Astrocyte of the spinal cord (primary cell): ENCODE measurements at regions not wholly inside any gene's neighbourhood (a gene's known extent, or its start where the extent isn't known, plus 50 kb on each side); places are given as distances from the start of the nearest gene placed in this dataset.

Experiments used
- DNase-seq: peaks from one replicate; pipeline ENCODE4 v3.0.0; 2011; ENCODE audit warnings: low read depth, low spot score
- H3K4me3 ChIP-seq: 2 replicates; pipeline ENCODE4 v1.5.1; 2011; ENCODE audit warnings: low read depth, mild to moderate bottlenecking, low read length, moderate library complexity
- CTCF ChIP-seq: IDR thresholded peaks from 2 replicates; pipeline ENCODE4 v1.5.1; 2012; ENCODE audit warnings: low read depth, mild to moderate bottlenecking, low read length, inconsistent platforms
- in situ Hi-C: cut with HindIII; loops from 2 replicates; pipeline ENCODE4 v1.10.0; 2017; ENCODE audit warnings: low sequenced_read_pairs

GRCh38 chr10:89119651-89120050 is 87.5 kb downstream of the CH25H start:
- no peak overlapping the region for H3K4me3 ChIP-seq
- DNase-seq: no peak
- no peak for TF ChIP-seq CTCF
- in situ Hi-C loops: no loop called here

- TF ChIP-seq CTCF: no peak
- in situ Hi-C loops: no loop called here
- H3K4me3 ChIP-seq: no peak overlapping the region
- peak; percentile 33 for DNase-seq
Observed at GRCh38 chr10:89118091-89118490, 89.0 kb downstream of the CH25H start.

DNA sequence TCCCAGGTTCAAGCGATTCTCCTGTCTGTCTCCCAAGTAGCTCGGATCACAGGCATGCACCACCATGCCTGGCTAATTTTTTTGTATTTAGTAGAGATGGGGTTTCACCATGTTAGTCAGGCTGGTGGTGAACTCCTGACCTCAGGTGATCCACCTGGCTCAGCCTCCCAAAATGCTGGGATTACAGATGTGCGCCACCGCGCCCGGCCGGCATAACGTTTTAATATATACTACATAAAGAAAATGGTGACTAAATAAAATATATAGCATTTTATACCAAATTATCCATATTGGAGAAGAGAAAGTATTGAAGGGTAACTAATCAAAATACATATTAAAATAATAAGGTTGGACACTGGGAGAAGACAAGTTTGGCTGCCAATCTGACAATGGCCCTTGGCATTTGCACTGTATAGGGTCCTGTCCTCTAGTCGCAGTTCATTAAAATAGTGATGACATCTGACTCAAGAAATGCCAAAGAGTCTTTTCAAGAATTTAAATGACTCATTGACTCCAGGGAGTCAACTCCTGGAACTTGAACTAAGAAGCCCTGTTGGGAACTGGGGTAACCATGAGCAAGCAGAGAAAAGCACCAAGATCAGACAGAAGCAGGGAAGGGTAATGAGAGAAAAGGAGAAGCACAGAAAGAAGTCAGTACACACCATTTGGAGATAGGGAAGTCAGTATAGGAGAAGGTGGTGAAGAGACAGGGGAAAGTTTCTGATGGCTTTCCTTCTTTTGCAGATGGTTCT is 91.1 kb downstream of the CH25H start:
- in situ Hi-C loops: no loop called here
- H3K4me3 ChIP-seq: no peak overlapping the region
- TF ChIP-seq CTCF: no peak
- DNase-seq: peak; percentile 79

DNA sequence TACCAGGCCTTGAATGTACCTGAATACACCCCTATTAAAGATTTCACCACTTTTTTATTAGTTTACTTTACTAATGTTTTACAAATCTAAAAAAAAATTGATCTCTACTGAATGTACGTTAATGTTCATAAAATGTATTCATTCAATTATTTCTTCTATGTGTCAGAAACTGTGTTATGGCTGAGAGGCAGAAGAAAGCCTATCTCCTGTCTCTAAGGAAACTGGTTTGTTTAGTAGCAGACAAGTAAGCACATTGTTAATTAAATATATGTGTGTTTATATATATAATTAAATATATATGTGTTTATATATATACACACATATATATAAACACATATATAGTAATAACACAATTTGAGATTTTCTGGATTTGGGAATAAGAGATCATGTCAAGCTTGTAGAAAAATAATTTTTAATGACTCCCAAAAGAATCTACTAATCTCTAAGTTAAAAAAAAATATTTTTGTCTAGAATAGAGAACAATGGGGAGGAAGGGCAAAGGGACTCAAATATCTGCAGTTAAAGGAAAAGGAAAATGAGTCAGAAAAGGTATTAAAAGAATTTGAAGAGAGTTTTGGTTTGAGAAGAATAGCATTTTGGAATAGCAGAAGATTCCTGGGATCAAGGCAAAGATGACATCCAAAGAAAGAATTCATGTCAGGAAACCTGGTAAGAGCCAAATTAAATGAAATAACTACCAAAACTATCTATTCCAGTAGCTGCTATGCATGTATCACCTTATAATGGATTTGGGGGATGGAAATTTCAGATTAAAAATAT is 92.1 kb downstream of the CH25H start:
- no peak overlapping the region for H3K4me3 ChIP-seq
- no peak for TF ChIP-seq CTCF
- in situ Hi-C loops: no loop called here
- DNase-seq: no peak

- TF ChIP-seq CTCF: no peak
- in situ Hi-C loops: no loop called here
- no peak for DNase-seq
- no peak overlapping the region for H3K4me3 ChIP-seq
Observed at GRCh38 chr10:89102735-89103134, 104.4 kb downstream of the CH25H start.

DNA sequence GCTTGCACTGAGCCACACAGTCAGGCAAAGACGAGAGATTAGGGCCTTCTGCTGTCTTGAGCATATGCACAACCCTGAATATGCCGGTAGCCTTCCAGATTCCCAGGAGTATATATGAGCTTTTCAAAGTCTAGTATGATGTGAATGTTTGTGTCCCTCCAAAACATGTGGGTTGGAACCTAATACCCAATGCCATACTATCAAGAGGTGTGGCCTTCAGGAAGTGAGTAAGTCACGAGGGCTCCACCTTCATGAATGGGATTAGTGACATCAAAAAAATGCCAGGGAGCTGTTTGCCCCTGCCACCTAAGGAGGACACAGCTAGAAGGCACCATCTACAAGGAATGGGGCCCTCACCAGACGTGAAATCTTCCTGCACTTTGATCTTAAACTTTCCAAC is 105.2 kb downstream of the CH25H start:
- no peak overlapping the region for H3K4me3 ChIP-seq
- DNase-seq: no peak
- no peak for TF ChIP-seq CTCF
- in situ Hi-C loops: no loop called here
